GM12878 (cell line): ENCODE measurements at regions not wholly inside any gene's neighbourhood (a gene's known extent, or its start where the extent isn't known, plus 50 kb on each side); places are given as distances from the start of the nearest gene placed in this dataset.

Experiments
- BACH1 ChIP-seq: fragments of 450-650 bp; IDR thresholded peaks from 2 replicates; pipeline ENCODE4 v1.6.1; 2017; ENCODE audit warnings: mild to moderate bottlenecking, borderline replicate concordance
- CTCF ChIP-seq, 3 experiments: IDR thresholded peaks in 2 of 3; conservative IDR thresholded peaks in 1 of 3; 2 replicates each; pipeline ENCODE4 v1.5.1; 2011; ENCODE audit warnings: low read depth in 3 of 3, low read length in 3 of 3, mild to moderate bottlenecking in 3 of 3, control low read depth in 2 of 3, moderate library complexity in 2 of 3, inconsistent platforms in 1 of 3, mixed read lengths in 1 of 3; ENCODE audit not compliant: control insufficient read depth in 2 of 3, insufficient read depth in 1 of 3; ENCODE audit errors: extremely low read depth in 1 of 3
- DPF2 ChIP-seq: fragments of 450-650 bp; IDR thresholded peaks from 2 replicates; pipeline ENCODE4 v1.6.1; 2017; ENCODE audit warnings: mild to moderate bottlenecking
- EZH2 ChIP-seq: IDR thresholded peaks from 2 replicates; pipeline ENCODE4 v1.6.1; 2012; ENCODE audit warnings: low read depth, mild to moderate bottlenecking, control low read depth, inconsistent platforms, low read length, borderline replicate concordance; ENCODE audit not compliant: control insufficient read depth
- GABPA ChIP-seq: IDR thresholded peaks from 2 replicates; pipeline ENCODE4 v1.6.1; 2014; ENCODE audit warnings: antibody characterized with exemption, low read depth, mild to moderate bottlenecking, inconsistent platforms
- MYC ChIP-seq: IDR thresholded peaks from 2 replicates; pipeline ENCODE4 v1.6.1; 2011; ENCODE audit warnings: mild to moderate bottlenecking, low read length, moderate library complexity, inconsistent platforms; ENCODE audit not compliant: insufficient read depth, insufficient replicate concordance, insufficient read length, severe bottlenecking
- PAX5 ChIP-seq: IDR thresholded peaks from 2 replicates; pipeline ENCODE4 v1.6.1; 2011; ENCODE audit warnings: low read depth, low read length, borderline replicate concordance
- RAD21 ChIP-seq: IDR thresholded peaks from 2 replicates; pipeline ENCODE4 v1.6.1; 2011; ENCODE audit warnings: mild to moderate bottlenecking, low read depth, low read length, moderate library complexity; ENCODE audit not compliant: insufficient read depth
- SIN3A ChIP-seq: IDR thresholded peaks from 2 replicates; pipeline ENCODE4 v1.6.1; 2012; ENCODE audit warnings: low read depth, low read length, improper control_type of control experiment
- SREBF2 ChIP-seq: IDR thresholded peaks from 2 replicates; pipeline ENCODE4 v1.6.1; 2012; ENCODE audit warnings: mild to moderate bottlenecking, low read length
- TCF7 ChIP-seq: IDR thresholded peaks from 2 replicates; pipeline ENCODE4 v1.6.1; 2014; ENCODE audit warnings: antibody characterized with exemption, borderline replicate concordance
- USF1 ChIP-seq: IDR thresholded peaks from 2 replicates; pipeline ENCODE4 v1.6.1; 2011; ENCODE audit warnings: borderline replicate concordance, low read depth, mild to moderate bottlenecking, moderate library complexity, mixed read lengths, low read length; ENCODE audit not compliant: insufficient read depth; ENCODE audit errors: extremely low read length
- TF ChIP-seq, protein P1 (sequence below): IDR thresholded peaks from 2 replicates; pipeline ENCODE4 v1.6.1; 2012; ENCODE audit warnings: improper control_type of control experiment, low read depth, low read length; ENCODE audit not compliant: insufficient replicate concordance
- TF ChIP-seq, protein P2 (sequence below): IDR thresholded peaks from 2 replicates; pipeline ENCODE4 v1.6.1; 2011; ENCODE audit warnings: low read depth, mild to moderate bottlenecking, low read length, moderate library complexity, borderline replicate concordance; ENCODE audit errors: extremely low read depth

- no peak for TF ChIP-seq CTCF (IDR thresholded peaks at IDR 0.05 in 2 of 3, conservative IDR thresholded peaks at IDR 0.05 in 1 of 3; ENCODE audit: control insufficient read depth in 2 of 3, extremely low read depth in 1 of 3, insufficient read depth in 1 of 3, low read depth in 3 of 3, low read length in 3 of 3)
- no peak for TF ChIP-seq EZH2
- TF ChIP-seq USF1: no peak
- no peak for TF ChIP-seq TCF7
- no peak for TF ChIP-seq DPF2
- TF ChIP-seq RAD21: no peak
- no peak for TF ChIP-seq PAX5
- no peak for TF ChIP-seq GABPA
- TF ChIP-seq MYC: no peak
- TF ChIP-seq BACH1: no peak
- TF ChIP-seq, protein P1, sequence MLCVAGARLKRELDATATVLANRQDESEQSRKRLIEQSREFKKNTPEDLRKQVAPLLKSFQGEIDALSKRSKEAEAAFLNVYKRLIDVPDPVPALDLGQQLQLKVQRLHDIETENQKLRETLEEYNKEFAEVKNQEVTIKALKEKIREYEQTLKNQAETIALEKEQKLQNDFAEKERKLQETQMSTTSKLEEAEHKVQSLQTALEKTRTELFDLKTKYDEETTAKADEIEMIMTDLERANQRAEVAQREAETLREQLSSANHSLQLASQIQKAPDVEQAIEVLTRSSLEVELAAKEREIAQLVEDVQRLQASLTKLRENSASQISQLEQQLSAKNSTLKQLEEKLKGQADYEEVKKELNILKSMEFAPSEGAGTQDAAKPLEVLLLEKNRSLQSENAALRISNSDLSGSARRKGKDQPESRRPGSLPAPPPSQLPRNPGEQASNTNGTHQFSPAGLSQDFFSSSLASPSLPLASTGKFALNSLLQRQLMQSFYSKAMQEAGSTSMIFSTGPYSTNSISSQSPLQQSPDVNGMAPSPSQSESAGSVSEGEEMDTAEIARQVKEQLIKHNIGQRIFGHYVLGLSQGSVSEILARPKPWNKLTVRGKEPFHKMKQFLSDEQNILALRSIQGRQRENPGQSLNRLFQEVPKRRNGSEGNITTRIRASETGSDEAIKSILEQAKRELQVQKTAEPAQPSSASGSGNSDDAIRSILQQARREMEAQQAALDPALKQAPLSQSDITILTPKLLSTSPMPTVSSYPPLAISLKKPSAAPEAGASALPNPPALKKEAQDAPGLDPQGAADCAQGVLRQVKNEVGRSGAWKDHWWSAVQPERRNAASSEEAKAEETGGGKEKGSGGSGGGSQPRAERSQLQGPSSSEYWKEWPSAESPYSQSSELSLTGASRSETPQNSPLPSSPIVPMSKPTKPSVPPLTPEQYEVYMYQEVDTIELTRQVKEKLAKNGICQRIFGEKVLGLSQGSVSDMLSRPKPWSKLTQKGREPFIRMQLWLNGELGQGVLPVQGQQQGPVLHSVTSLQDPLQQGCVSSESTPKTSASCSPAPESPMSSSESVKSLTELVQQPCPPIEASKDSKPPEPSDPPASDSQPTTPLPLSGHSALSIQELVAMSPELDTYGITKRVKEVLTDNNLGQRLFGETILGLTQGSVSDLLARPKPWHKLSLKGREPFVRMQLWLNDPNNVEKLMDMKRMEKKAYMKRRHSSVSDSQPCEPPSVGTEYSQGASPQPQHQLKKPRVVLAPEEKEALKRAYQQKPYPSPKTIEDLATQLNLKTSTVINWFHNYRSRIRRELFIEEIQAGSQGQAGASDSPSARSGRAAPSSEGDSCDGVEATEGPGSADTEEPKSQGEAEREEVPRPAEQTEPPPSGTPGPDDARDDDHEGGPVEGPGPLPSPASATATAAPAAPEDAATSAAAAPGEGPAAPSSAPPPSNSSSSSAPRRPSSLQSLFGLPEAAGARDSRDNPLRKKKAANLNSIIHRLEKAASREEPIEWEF: no peak
- TF ChIP-seq, protein P2, sequence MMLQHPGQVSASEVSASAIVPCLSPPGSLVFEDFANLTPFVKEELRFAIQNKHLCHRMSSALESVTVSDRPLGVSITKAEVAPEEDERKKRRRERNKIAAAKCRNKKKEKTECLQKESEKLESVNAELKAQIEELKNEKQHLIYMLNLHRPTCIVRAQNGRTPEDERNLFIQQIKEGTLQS: no peak
- no peak for TF ChIP-seq SREBF2
- TF ChIP-seq SIN3A: no peak
Observed at GRCh38 chr6:119610265-119610664, 260.7 kb upstream of the MAN1A1 start.
